CD14-positive monocyte (primary cell): ENCODE measurements at regions not wholly inside any gene's neighbourhood (a gene's known extent, or its start where the extent isn't known, plus 50 kb on each side); places are given as distances from the start of the nearest gene placed in this dataset.

ENCODE experiments used
- DNase-seq, 3 donors: peaks; one replicate each; pipeline ENCODE4 v3.0.0-alpha.2; 2011 to 2022
- H2AFZ ChIP-seq: 2 replicates; pipeline ENCODE4 v1.6.0; 2012; ENCODE audit warnings: mild to moderate bottlenecking, low read depth, low read length, inconsistent platforms; ENCODE audit not compliant: insufficient read depth, poor library complexity, severe bottlenecking
- H3K27ac ChIP-seq, 2 donors: 1 replicate in 1 of 2; 2 replicates in 1 of 2; pipeline ENCODE4 v1.5.1; 2012 to 2013; ENCODE audit warnings: low read length in 2 of 2, control low read depth in 1 of 2, inconsistent platforms in 1 of 2, low read depth in 1 of 2, mild to moderate bottlenecking in 1 of 2
- H3K27me3 ChIP-seq, 2 donors: one replicate each; pipeline versions ENCODE4 v1.6.0 to v1.6.1; 2011 to 2013; ENCODE audit warnings: low read length in 2 of 2; ENCODE audit not compliant: control insufficient read depth in 2 of 2, insufficient read depth in 2 of 2
- H3K36me3 ChIP-seq, 2 donors: replicated peaks in 1 of 2; 1 replicate in 1 of 2; 2 replicates in 1 of 2; pipeline versions ENCODE4 v1.5.1 to v1.6.1; 2012 to 2013; ENCODE audit warnings: low read length in 2 of 2, control low read depth in 1 of 2, inconsistent platforms in 1 of 2, mild to moderate bottlenecking in 1 of 2; ENCODE audit not compliant: insufficient read depth in 2 of 2, control insufficient read depth in 1 of 2
- H3K4me1 ChIP-seq, 2 donors: 1 replicate in 1 of 2; 2 replicates in 1 of 2; pipeline versions ENCODE4 v1.5.1 to v1.6.1; 2012 to 2013; ENCODE audit warnings: low read length in 2 of 2, control low read depth in 1 of 2, inconsistent platforms in 1 of 2, mild to moderate bottlenecking in 1 of 2, moderate library complexity in 1 of 2; ENCODE audit not compliant: insufficient read depth in 2 of 2, control insufficient read depth in 1 of 2
- H3K4me2 ChIP-seq: replicated peaks from 2 replicates; pipeline ENCODE3; 2012; ENCODE audit warnings: low read length, moderate library complexity, mild to moderate bottlenecking; ENCODE audit not compliant: poor library complexity, severe bottlenecking; ENCODE audit errors: extremely low read depth
- H3K4me3 ChIP-seq, 3 experiments: fragments of 200-600 bp in 1 of 3; sonication (generic) in 1 of 3; replicated peaks in 1 of 3; 1 replicate in 2 of 3; 2 replicates in 1 of 3; pipeline ENCODE4 v1.5.1; 2011 to 2013; ENCODE audit warnings: low read length in 3 of 3, mild to moderate bottlenecking in 3 of 3, control low read depth in 2 of 3, low read depth in 2 of 3, inconsistent platforms in 1 of 3, moderate library complexity in 1 of 3
- H3K79me2 ChIP-seq: 2 replicates; pipeline ENCODE4 v1.6.0; 2012; ENCODE audit warnings: mild to moderate bottlenecking, control low read depth, inconsistent platforms, low read length, moderate library complexity; ENCODE audit not compliant: insufficient read depth
- H3K9ac ChIP-seq: 2 replicates; pipeline ENCODE4 v1.6.0; 2017; ENCODE audit warnings: low read length, mild to moderate bottlenecking; ENCODE audit not compliant: insufficient read depth, poor library complexity, severe bottlenecking
- H3K9me3 ChIP-seq, 2 donors: replicated peaks in 1 of 2; 1 replicate in 1 of 2; 2 replicates in 1 of 2; pipeline versions ENCODE4 v1.5.1 to v1.6.1; 2012 to 2013; ENCODE audit warnings: low read length in 2 of 2, control low read depth in 1 of 2; ENCODE audit not compliant: control insufficient read depth in 1 of 2, insufficient read depth in 1 of 2
- H4K20me1 ChIP-seq: 2 replicates; pipeline ENCODE4 v1.6.0; 2012; ENCODE audit warnings: mild to moderate bottlenecking, low read length, control low read depth, moderate library complexity; ENCODE audit not compliant: insufficient read depth
- H3K27ac Mint-ChIP-seq, 7 donors: one replicate each; pipeline ENCODE4 v1.8.0; 2020; ENCODE audit warnings: mild to moderate bottlenecking in 7 of 7, mixed read lengths in 7 of 7, moderate library complexity in 6 of 7, inconsistent platforms in 2 of 7
- H3K27me3 Mint-ChIP-seq, 3 donors: one replicate each; pipeline ENCODE4 v1.8.0; 2021 to 2022; ENCODE audit warnings: low read depth in 3 of 3, mild to moderate bottlenecking in 3 of 3, mixed read lengths in 3 of 3, moderate library complexity in 3 of 3, inconsistent platforms in 1 of 3
- H3K36me3 Mint-ChIP-seq, 2 donors: one replicate each; pipeline ENCODE4 v1.8.0; 2020; ENCODE audit warnings: mixed read lengths in 2 of 2, inconsistent platforms in 1 of 2, mild to moderate bottlenecking in 1 of 2
- H3K4me1 Mint-ChIP-seq: one replicate; pipeline ENCODE4 v1.8.0; 2020; ENCODE audit warnings: mild to moderate bottlenecking, mixed read lengths
- H3K4me3 Mint-ChIP-seq, 2 donors: one replicate each; pipeline ENCODE4 v1.8.0; 2020; ENCODE audit warnings: mild to moderate bottlenecking in 2 of 2, mixed read lengths in 2 of 2, moderate library complexity in 1 of 2
- H3K9me3 Mint-ChIP-seq, 7 donors: one replicate each; pipeline ENCODE4 v1.8.0; 2020 to 2022; ENCODE audit warnings: mixed read lengths in 7 of 7, mild to moderate bottlenecking in 6 of 7, moderate library complexity in 6 of 7, inconsistent platforms in 2 of 7
- CTCF ChIP-seq: fragments of 200-600 bp; IDR thresholded peaks from one replicate; pipeline ENCODE4 v1.8.0; 2022; ENCODE audit warnings: antibody characterized with exemption, mild to moderate bottlenecking
- WGBS: methylation state at CpG from one replicate; pipeline ENCODE4 v1.1.5; 2013; ENCODE audit warnings: missing lambda C conversion rate; ENCODE audit not compliant: insufficient coverage; 5-methylcytosine and 5-hydroxymethylcytosine counted together
- intact Hi-C, 2 donors: fragments of 100-400 bp; cut with micrococcal nuclease; formaldehyde crosslinking; loops; one replicate each; pipeline versions ENCODE4 v1.15.0 to v1.15.1; 2023

- no peak for TF ChIP-seq CTCF
- Mint-ChIP-seq H3K4me3 (no peak overlapping the region), H3K9me3 (peaks cover 0 to 3% (median 0%) of the 10 kb centered on the region in 7 donors), H3K36me3 (no peaks in the 10 kb centered on the region), H3K27ac (no peak overlapping the region), H3K4me1 (no peaks in the 10 kb centered on the region), H3K27me3 (peaks cover 0 to 3% (median 0%) of the 10 kb centered on the region in 3 donors)
- Histone ChIP-seq H3K36me3 (no peaks in the 10 kb centered on the region), H3K4me1 (no peaks in the 10 kb centered on the region), H3K27ac (no peak overlapping the region), H3K9me3 (no peaks in the 10 kb centered on the region), H3K27me3 (no peaks in the 10 kb centered on the region), H3K79me2 (no peaks in the 10 kb centered on the region), H2AFZ (no peak overlapping the region), H3K4me2 (no peak overlapping the region), H3K9ac (no peak overlapping the region), H4K20me1 (no peaks in the 10 kb centered on the region), H3K4me3 (no peak overlapping the region)
- no CpG with 5 or more reads among the region's 4 CpGs for WGBS
- DNase-seq = no peak
- intact Hi-C loops = no loop called here
Measured at GRCh38 chr2:118431997-118432396, 343.7 kb downstream of the INSIG2 start.

- H3K4me1 ChIP-seq = no peaks in the 10 kb centered on the region
- TF ChIP-seq CTCF = no peak
- DNase-seq = no peak
- H2AFZ ChIP-seq = no peak overlapping the region
- H3K9me3 ChIP-seq = no peaks in the 10 kb centered on the region
- H3K4me2 ChIP-seq = no peak overlapping the region
- no peaks in the 10 kb centered on the region for H3K27me3 ChIP-seq
- H3K4me3 Mint-ChIP-seq = no peak overlapping the region
- WGBS = 94% methylated on average over 5 of the region's 6 CpGs
- H3K9me3 Mint-ChIP-seq = peaks cover 0 to 3% (median 0%) of the 10 kb centered on the region in 7 donors
- H3K27ac Mint-ChIP-seq = no peak overlapping the region
- no peak overlapping the region for H3K9ac ChIP-seq
- intact Hi-C loops = no loop called here
- no peaks in the 10 kb centered on the region for H3K36me3 ChIP-seq
- H3K36me3 Mint-ChIP-seq = no peaks in the 10 kb centered on the region
- H3K4me3 ChIP-seq = no peak overlapping the region
- H3K79me2 ChIP-seq = no peaks in the 10 kb centered on the region
- H3K27ac ChIP-seq = no peak overlapping the region
- no peaks in the 10 kb centered on the region for H3K4me1 Mint-ChIP-seq
- H3K27me3 Mint-ChIP-seq = peaks cover 0 to 3% (median 0%) of the 10 kb centered on the region in 3 donors
- H4K20me1 ChIP-seq = no peaks in the 10 kb centered on the region
Measured at GRCh38 chr2:118431586-118431985, 343.3 kb downstream of the INSIG2 start.
